Adrenal gland (tissue), 5 donors: ENCODE measurements at regions not wholly inside any gene's neighbourhood (a gene's known extent, or its start where the extent isn't known, plus 50 kb on each side); places are given as distances from the start of the nearest gene placed in this dataset.

Experiments used
- POLR2A ChIP-seq, 2 donors: fragments of 450-650 bp; IDR thresholded peaks; one replicate each; pipeline ENCODE4 v1.6.1; 2017; ENCODE audit warnings: antibody characterized with exemption in 2 of 2, mild to moderate bottlenecking in 2 of 2, moderate library complexity in 1 of 2
- TF ChIP-seq, protein P1 (sequence below), 6 experiments: fragments of 450-650 bp in 4 of 6; fragments of 200-600 bp in 2 of 6; sonication (generic) in 1 of 6; IDR thresholded peaks; 1 replicate in 5 of 6; 2 replicates in 1 of 6; pipeline versions ENCODE4 v1.5.1 to v1.8.0; 2016 to 2021; ENCODE audit warnings: antibody characterized with exemption in 6 of 6, mild to moderate bottlenecking in 2 of 6, moderate library complexity in 1 of 6
- donor health status: DM: no; HTN: no; CAD: no.

- TF ChIP-seq, protein P1, sequence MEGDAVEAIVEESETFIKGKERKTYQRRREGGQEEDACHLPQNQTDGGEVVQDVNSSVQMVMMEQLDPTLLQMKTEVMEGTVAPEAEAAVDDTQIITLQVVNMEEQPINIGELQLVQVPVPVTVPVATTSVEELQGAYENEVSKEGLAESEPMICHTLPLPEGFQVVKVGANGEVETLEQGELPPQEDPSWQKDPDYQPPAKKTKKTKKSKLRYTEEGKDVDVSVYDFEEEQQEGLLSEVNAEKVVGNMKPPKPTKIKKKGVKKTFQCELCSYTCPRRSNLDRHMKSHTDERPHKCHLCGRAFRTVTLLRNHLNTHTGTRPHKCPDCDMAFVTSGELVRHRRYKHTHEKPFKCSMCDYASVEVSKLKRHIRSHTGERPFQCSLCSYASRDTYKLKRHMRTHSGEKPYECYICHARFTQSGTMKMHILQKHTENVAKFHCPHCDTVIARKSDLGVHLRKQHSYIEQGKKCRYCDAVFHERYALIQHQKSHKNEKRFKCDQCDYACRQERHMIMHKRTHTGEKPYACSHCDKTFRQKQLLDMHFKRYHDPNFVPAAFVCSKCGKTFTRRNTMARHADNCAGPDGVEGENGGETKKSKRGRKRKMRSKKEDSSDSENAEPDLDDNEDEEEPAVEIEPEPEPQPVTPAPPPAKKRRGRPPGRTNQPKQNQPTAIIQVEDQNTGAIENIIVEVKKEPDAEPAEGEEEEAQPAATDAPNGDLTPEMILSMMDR (IDR thresholded peaks at IDR 0.05): no peak
- TF ChIP-seq POLR2A (IDR thresholded peaks at IDR 0.05): no peak
Measured at GRCh38 chr17:71511266-71511995, 609.4 kb upstream of the SOX9 start.
